Endodermal cell (in vitro differentiated cells): ENCODE measurements at regions not wholly inside any gene's neighbourhood (a gene's known extent, or its start where the extent isn't known, plus 50 kb on each side); places are given as distances from the start of the nearest gene placed in this dataset.

Source experiments
- DNase-seq: peaks from one replicate; pipeline ENCODE4 v3.0.0-alpha.2; 2017
- H3K27ac ChIP-seq: 2 replicates; pipeline ENCODE4 v1.5.1; 2013; ENCODE audit warnings: mild to moderate bottlenecking, low read depth, low read length, moderate library complexity
- H3K27me3 ChIP-seq: 2 replicates; pipeline ENCODE4 v1.6.1; 2013; ENCODE audit warnings: mild to moderate bottlenecking, low read length, moderate library complexity; ENCODE audit not compliant: insufficient read depth, control insufficient read depth, poor library complexity, severe bottlenecking
- H3K36me3 ChIP-seq: 2 replicates; pipeline ENCODE4 v1.7.0; 2013; ENCODE audit warnings: mild to moderate bottlenecking, low read length, moderate library complexity; ENCODE audit not compliant: control insufficient read depth, insufficient read depth
- H3K4me1 ChIP-seq: one replicate; pipeline ENCODE4 v1.7.0; 2013; ENCODE audit warnings: low read length; ENCODE audit not compliant: control insufficient read depth, insufficient read depth
- H3K4me3 ChIP-seq: 2 replicates; pipeline ENCODE4 v1.5.1; 2013; ENCODE audit warnings: mild to moderate bottlenecking, low read length, moderate library complexity
- H3K9ac ChIP-seq: 2 replicates; pipeline ENCODE4 v1.6.1; 2013; ENCODE audit warnings: mild to moderate bottlenecking, low read length, moderate library complexity; ENCODE audit not compliant: poor library complexity, severe bottlenecking; ENCODE audit errors: extremely low read depth
- H3K9me3 ChIP-seq: 2 replicates; pipeline ENCODE4 v1.6.1; 2013; ENCODE audit warnings: mild to moderate bottlenecking, low read length, moderate library complexity; ENCODE audit not compliant: control insufficient read depth
- H3K27ac Mint-ChIP-seq: 2 replicates; pipeline ENCODE4 v1.8.0; 2020; ENCODE audit warnings: mixed read lengths
- H3K27me3 Mint-ChIP-seq: 2 replicates; pipeline ENCODE4 v1.8.0; 2021; ENCODE audit warnings: mild to moderate bottlenecking, mixed read lengths; ENCODE audit not compliant: insufficient read depth
- H3K36me3 Mint-ChIP-seq: 2 replicates; pipeline ENCODE4 v1.8.0; 2020; ENCODE audit warnings: low read depth, mixed read lengths
- H3K4me1 Mint-ChIP-seq: 2 replicates; pipeline ENCODE4 v1.8.0; 2020; ENCODE audit warnings: mixed read lengths
- H3K4me3 Mint-ChIP-seq: 2 replicates; pipeline ENCODE4 v1.8.0; 2020; ENCODE audit warnings: mild to moderate bottlenecking, moderate library complexity, mixed read lengths
- H3K9me3 Mint-ChIP-seq: 2 replicates; pipeline ENCODE4 v1.8.0; 2020; ENCODE audit warnings: mild to moderate bottlenecking, mixed read lengths
- CTCF ChIP-seq: fragments of 200-600 bp; sonication (generic); conservative IDR thresholded peaks from 2 replicates; pipeline ENCODE4 v1.5.0; 2021; ENCODE audit warnings: antibody characterized with exemption, mild to moderate bottlenecking
- WGBS, 2 experiments: methylation state at CpG; one replicate each; pipeline versions ENCODE4 v1.1.5 to v1.1.7; 2013; ENCODE audit warnings: missing lambda C conversion rate in 2 of 2, mixed read lengths in 1 of 2; ENCODE audit not compliant: insufficient coverage in 1 of 2, insufficient read length in 1 of 2; 5-methylcytosine and 5-hydroxymethylcytosine counted together

GRCh38 chr1:166692346-166692745, 146.9 kb upstream of the POGK start:
- H3K36me3 ChIP-seq: no peaks in the 10 kb centered on the region
- no peak overlapping the region for H3K27ac ChIP-seq
- H3K27me3 Mint-ChIP-seq: no peaks in the 10 kb centered on the region
- H3K4me1 Mint-ChIP-seq: peaks cover 8% of the 10 kb centered on the region
- H3K27ac Mint-ChIP-seq: no peak overlapping the region
- no peak overlapping the region for H3K4me3 ChIP-seq
- H3K4me3 Mint-ChIP-seq: no peak overlapping the region
- peaks cover 2% of the 10 kb centered on the region for H3K9me3 Mint-ChIP-seq
- no peak overlapping the region for H3K9ac ChIP-seq
- peaks cover 10% of the 10 kb centered on the region for H3K4me1 ChIP-seq
- H3K36me3 Mint-ChIP-seq: no peaks in the 10 kb centered on the region
- no peak for DNase-seq
- no peaks in the 10 kb centered on the region for H3K27me3 ChIP-seq
- TF ChIP-seq CTCF: no peak
- peaks cover 13% of the 10 kb centered on the region for H3K9me3 ChIP-seq
- WGBS, 2 experiments: 97 to 100% methylated on average over 1 to 2 of the region's 2 CpGs

- Histone ChIP-seq H3K9me3 (peaks cover 5% of the 10 kb centered on the region), H3K4me3 (no peak overlapping the region), H3K27me3 (no peaks in the 10 kb centered on the region), H3K4me1 (peaks cover 10% of the 10 kb centered on the region), H3K9ac (no peak overlapping the region), H3K27ac (no peak overlapping the region), H3K36me3 (no peaks in the 10 kb centered on the region)
- peaks cover 2% of the 10 kb centered on the region for H3K9me3 Mint-ChIP-seq
- H3K4me1 Mint-ChIP-seq: peaks cover 8% of the 10 kb centered on the region
- H3K4me3 Mint-ChIP-seq: no peak overlapping the region
- WGBS, 2 experiments: 87 to 89% methylated on average over 4 of the region's 4 CpGs
- no peaks in the 10 kb centered on the region for H3K36me3 Mint-ChIP-seq
- H3K27ac Mint-ChIP-seq: no peak overlapping the region
- H3K27me3 Mint-ChIP-seq: no peaks in the 10 kb centered on the region
- no peak for DNase-seq
- TF ChIP-seq CTCF: no peak
Measured at GRCh38 chr1:166693158-166693557, 146.1 kb upstream of the POGK start.

GRCh38 chr1:166693673-166694297, 145.5 kb upstream of the POGK start:
- WGBS, 2 experiments: 90 to 98% methylated on average over 2 to 3 of the region's 4 CpGs
- Mint-ChIP-seq H3K9me3 (peaks cover 2% of the 10 kb centered on the region), H3K27ac (no peak overlapping the region), H3K4me3 (no peak overlapping the region), H3K36me3 (no peaks in the 10 kb centered on the region), H3K4me1 (peaks cover 8% of the 10 kb centered on the region), H3K27me3 (no peaks in the 10 kb centered on the region)
- Histone ChIP-seq H3K4me1 (peaks cover 10% of the 10 kb centered on the region), H3K36me3 (no peaks in the 10 kb centered on the region), H3K9ac (no peak overlapping the region), H3K4me3 (no peak overlapping the region), H3K27ac (no peak overlapping the region), H3K9me3 (no peaks in the 10 kb centered on the region), H3K27me3 (no peaks in the 10 kb centered on the region)
- no peak for TF ChIP-seq CTCF
- no peak for DNase-seq
